NT2/D1 (cell line): ENCODE measurements at regions not wholly inside any gene's neighbourhood (a gene's known extent, or its start where the extent isn't known, plus 50 kb on each side); places are given as distances from the start of the nearest gene placed in this dataset.

ENCODE experiments used
- DNase-seq: peaks from one replicate; pipeline ENCODE4 v3.0.0-alpha.2; 2011; ENCODE audit warnings: low read depth, low spot score
- H3K27me3 ChIP-seq: 2 replicates; pipeline ENCODE4 v1.6.0; 2011; ENCODE audit warnings: mild to moderate bottlenecking; ENCODE audit not compliant: insufficient read length, insufficient read depth
- H3K36me3 ChIP-seq: 2 replicates; pipeline ENCODE4 v1.6.1; 2011; ENCODE audit warnings: mild to moderate bottlenecking, low read length, mixed read lengths; ENCODE audit not compliant: insufficient read depth, insufficient read length
- H3K4me1 ChIP-seq: 2 replicates; pipeline ENCODE4 v1.5.1; 2011; ENCODE audit not compliant: insufficient read depth, insufficient read length
- H3K4me3 ChIP-seq: 2 replicates; pipeline ENCODE4 v1.5.1; 2011; ENCODE audit warnings: low read depth; ENCODE audit not compliant: insufficient read length
- H3K9ac ChIP-seq: 2 replicates; pipeline ENCODE4 v1.6.0; 2011; ENCODE audit warnings: low read depth; ENCODE audit not compliant: insufficient read length
- H3K9me3 ChIP-seq: 2 replicates; pipeline ENCODE4 v1.5.1; 2011; ENCODE audit warnings: mild to moderate bottlenecking, low read length; ENCODE audit not compliant: insufficient read depth
- SUZ12 ChIP-seq: IDR thresholded peaks from 2 replicates; pipeline ENCODE4 v1.6.1; 2011; ENCODE audit not compliant: insufficient read length, insufficient read depth; ENCODE audit errors: extremely low read depth
- YY1 ChIP-seq: IDR thresholded peaks from 2 replicates; pipeline ENCODE4 v1.6.1; 2011; ENCODE audit not compliant: insufficient read length, insufficient read depth
- ZNF274 ChIP-seq: IDR thresholded peaks from 2 replicates; pipeline ENCODE4 v1.6.1; 2011; ENCODE audit warnings: mild to moderate bottlenecking, low read depth, low read length

DNA sequence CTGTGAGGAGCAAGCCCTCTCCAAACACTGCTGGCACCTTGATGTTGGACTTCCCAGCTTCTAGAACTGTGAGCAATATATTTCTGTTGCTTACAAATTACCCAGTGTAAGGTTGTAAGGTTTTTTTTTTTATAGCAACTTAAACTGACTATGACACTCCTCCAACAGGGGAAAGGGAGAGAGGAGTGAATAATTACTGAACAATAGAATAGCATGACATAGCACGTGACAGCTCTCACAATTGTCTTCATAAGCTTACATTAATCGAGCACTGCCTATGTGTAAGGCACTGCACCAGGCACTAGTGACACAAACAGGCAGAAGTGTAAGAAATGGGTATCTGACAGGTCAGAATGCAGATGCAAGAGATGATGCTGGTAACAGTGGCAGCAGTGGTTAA, 136.9 kb downstream of the FAT3 start:
- no peak for DNase-seq
- H3K27me3 ChIP-seq = no peaks in the 10 kb centered on the region
- no peak overlapping the region for H3K4me3 ChIP-seq
- no peak overlapping the region for H3K9ac ChIP-seq
- TF ChIP-seq YY1 (no peak), SUZ12 (no peak), ZNF274 (no peak)
- no peaks in the 10 kb centered on the region for H3K4me1 ChIP-seq
- H3K36me3 ChIP-seq = no peaks in the 10 kb centered on the region
- no peaks in the 10 kb centered on the region for H3K9me3 ChIP-seq

DNA sequence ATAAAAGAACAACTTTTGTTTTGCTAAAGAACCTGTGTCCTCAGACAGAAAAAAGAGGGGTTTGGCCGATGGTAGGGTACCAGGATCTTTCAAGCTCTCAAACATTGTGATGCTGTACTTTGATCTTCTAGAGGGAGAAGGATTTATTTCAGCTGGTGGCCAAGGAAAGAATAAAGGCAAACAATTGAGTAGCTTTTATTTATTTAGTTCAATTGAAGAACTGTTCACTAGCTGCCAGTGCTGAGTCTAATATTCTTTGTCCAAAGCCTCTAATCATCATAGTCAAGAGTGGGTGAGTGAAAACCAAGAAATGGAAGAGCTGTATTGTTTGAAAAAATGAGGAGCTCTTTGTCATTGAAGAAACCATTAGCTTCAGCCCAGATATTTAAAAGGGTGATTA, 138.4 kb downstream of the FAT3 start:
- no peak for DNase-seq
- H3K36me3 ChIP-seq = no peaks in the 10 kb centered on the region
- no peaks in the 10 kb centered on the region for H3K9me3 ChIP-seq
- H3K9ac ChIP-seq = no peak overlapping the region
- TF ChIP-seq YY1 = no peak
- no peak for TF ChIP-seq SUZ12
- no peak for TF ChIP-seq ZNF274
- H3K4me3 ChIP-seq = no peak overlapping the region
- H3K27me3 ChIP-seq = no peaks in the 10 kb centered on the region
- H3K4me1 ChIP-seq = no peaks in the 10 kb centered on the region

DNA sequence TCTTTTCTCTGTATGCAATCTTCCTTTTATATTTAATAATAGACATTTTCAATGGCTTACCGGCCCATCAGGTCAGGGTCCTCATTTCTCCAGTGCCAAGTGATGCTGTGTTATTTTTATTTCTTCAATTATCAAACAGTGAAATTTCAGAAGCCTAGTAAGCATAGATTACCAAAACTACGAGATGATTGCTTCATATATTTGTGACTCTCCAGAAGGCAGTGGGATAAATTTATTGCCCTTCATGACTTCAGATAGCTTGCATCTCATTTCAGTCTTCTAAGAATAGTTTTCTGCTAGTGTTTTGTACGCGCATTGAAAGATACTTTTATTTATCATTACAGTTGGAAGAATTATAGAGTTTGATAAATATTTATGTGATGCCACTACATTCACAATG, 139.6 kb downstream of the FAT3 start:
- H3K4me3 ChIP-seq = no peak overlapping the region
- no peak overlapping the region for H3K9ac ChIP-seq
- H3K4me1 ChIP-seq = no peaks in the 10 kb centered on the region
- no peaks in the 10 kb centered on the region for H3K27me3 ChIP-seq
- no peaks in the 10 kb centered on the region for H3K9me3 ChIP-seq
- TF ChIP-seq SUZ12 (no peak), ZNF274 (no peak), YY1 (no peak)
- DNase-seq = no peak
- H3K36me3 ChIP-seq = no peaks in the 10 kb centered on the region

DNA sequence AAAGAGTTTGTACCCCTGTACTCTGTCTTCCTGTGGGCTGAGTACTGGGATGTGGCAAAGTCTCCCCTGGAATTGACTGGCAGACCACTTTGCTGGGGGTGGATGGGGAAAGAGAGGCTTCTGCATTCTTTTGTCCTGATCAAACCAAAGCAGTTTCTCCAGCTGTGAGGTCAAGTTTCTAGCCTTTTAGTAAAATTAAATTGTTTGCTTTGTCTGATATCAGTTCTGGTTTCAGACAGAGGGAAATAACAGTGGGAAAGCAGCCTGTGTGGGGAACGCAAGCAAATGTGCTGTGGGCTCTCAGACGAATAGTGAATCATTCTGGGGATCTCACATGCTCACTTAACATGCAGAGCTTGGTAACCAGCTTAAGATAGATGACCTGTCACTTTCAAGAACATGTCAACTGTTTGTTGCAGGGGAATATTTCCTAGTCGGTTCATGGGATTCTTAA, 151.6 kb downstream of the FAT3 start:
- Histone ChIP-seq H3K4me3 (no peak overlapping the region), H3K9me3 (no peaks in the 10 kb centered on the region), H3K9ac (no peak overlapping the region), H3K36me3 (no peaks in the 10 kb centered on the region), H3K27me3 (no peaks in the 10 kb centered on the region), H3K4me1 (no peaks in the 10 kb centered on the region)
- no peak for DNase-seq
- TF ChIP-seq SUZ12 = no peak

DNA sequence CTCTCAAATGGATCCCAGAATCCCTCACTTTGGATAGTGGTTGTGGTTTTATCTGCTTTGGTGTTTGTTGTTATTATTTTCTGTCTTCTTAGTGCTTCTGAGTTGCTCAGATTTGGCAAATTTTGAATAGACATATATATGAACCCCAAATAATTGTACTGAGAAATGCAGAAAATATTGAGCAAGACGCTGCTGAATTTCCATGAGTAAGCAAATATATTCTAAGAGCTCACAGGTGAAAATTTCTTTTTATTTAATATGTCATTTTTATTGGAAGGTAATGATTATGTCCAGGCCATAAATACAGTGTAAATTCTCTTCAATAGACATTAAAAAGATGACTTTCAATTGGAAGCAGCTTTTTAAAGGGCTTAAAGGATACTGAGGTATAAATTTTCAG, 152.1 kb downstream of the FAT3 start:
- TF ChIP-seq YY1 (no peak), SUZ12 (no peak), ZNF274 (no peak)

DNA sequence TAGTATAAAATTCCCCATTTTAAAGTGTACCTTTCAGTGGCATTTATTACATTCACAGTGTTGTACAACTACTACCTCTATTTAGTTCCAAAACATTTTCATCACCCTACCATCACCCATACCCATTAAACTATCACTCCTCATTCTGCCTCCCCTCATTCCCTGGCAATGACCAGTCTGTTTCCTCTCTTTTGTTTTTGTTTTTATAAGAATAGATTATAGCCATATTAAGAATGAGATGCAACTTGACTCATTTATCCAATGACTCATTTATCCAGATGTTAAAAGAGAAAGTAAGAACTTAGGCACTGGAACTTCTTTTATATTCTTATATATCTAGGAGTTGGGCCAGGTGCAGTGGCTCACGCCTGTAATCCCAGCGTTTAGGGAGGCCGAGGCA, 156.3 kb downstream of the FAT3 start:
- DNase-seq = no peak
- Histone ChIP-seq H3K36me3 (no peaks in the 10 kb centered on the region), H3K27me3 (no peaks in the 10 kb centered on the region), H3K4me1 (no peaks in the 10 kb centered on the region), H3K9ac (no peak overlapping the region), H3K4me3 (no peak overlapping the region), H3K9me3 (no peaks in the 10 kb centered on the region)
- no peak for TF ChIP-seq YY1
- TF ChIP-seq SUZ12 = no peak
- no peak for TF ChIP-seq ZNF274

More for the DNA sequence above, 152.1 kb downstream of the FAT3 start:
- no peaks in the 10 kb centered on the region for H3K4me1 ChIP-seq
- H3K36me3 ChIP-seq = no peaks in the 10 kb centered on the region
- no peak for DNase-seq
- H3K27me3 ChIP-seq = no peaks in the 10 kb centered on the region
- no peaks in the 10 kb centered on the region for H3K9me3 ChIP-seq
- no peak overlapping the region for H3K4me3 ChIP-seq
- H3K9ac ChIP-seq = no peak overlapping the region

DNA sequence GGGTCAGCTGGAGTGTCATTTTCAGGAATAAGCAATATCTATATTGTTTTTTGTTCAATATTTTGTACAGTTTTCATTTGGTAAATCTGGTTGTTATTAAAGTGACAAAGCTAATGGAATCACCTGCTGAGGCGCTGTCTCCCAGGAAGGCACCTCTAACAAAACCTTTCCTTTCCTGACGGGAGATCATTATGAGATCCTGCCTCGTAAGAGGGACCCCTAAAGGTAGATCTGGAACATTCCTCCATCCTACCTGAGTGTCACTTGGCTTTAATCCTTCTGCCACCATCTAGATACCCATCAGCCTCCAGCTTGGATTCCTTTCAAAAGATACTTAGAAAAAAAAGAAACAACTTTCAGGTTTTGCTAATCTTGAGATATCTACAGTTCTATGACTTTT, 157.7 kb downstream of the FAT3 start:
- DNase-seq = no peak
- Histone ChIP-seq H3K4me3 (no peak overlapping the region), H3K36me3 (no peaks in the 10 kb centered on the region), H3K27me3 (no peaks in the 10 kb centered on the region), H3K4me1 (no peaks in the 10 kb centered on the region), H3K9me3 (no peaks in the 10 kb centered on the region), H3K9ac (no peak overlapping the region)
- no peak for TF ChIP-seq SUZ12
- TF ChIP-seq YY1 = no peak
- no peak for TF ChIP-seq ZNF274

DNA sequence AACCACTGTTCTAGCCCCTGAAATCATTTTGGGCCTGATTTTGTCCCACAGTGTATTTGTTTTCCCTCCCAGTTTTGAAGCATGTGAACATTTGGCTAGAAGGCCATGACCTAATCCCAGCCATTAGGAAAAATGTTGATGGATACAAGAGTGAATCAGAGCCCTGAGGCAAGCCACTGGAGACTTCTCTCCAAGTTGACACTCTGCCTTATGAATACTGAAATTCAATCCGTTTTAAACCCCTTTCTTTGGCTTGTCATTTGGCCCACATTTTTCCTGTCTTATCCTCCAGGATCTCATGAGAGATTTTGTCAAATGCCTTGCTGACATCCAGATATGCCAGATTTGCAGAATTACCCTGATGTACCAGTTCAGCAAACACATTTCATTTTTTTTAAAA, 158.8 kb downstream of the FAT3 start:
- H3K9me3 ChIP-seq = no peaks in the 10 kb centered on the region
- H3K36me3 ChIP-seq = no peaks in the 10 kb centered on the region
- H3K4me3 ChIP-seq = no peak overlapping the region
- no peaks in the 10 kb centered on the region for H3K4me1 ChIP-seq
- DNase-seq = no peak
- TF ChIP-seq ZNF274 (no peak), SUZ12 (no peak), YY1 (no peak)
- H3K9ac ChIP-seq = no peak overlapping the region
- no peaks in the 10 kb centered on the region for H3K27me3 ChIP-seq
